Amniotic stem cell (primary cell): ENCODE measurements at regions not wholly inside any gene's neighbourhood (a gene's known extent, or its start where the extent isn't known, plus 50 kb on each side); places are given as distances from the start of the nearest gene placed in this dataset.

Experiments
- DNase-seq: peaks from one replicate; lab custom pipeline; 2025; lab: John Stamatoyannopoulos, UW

DNA sequence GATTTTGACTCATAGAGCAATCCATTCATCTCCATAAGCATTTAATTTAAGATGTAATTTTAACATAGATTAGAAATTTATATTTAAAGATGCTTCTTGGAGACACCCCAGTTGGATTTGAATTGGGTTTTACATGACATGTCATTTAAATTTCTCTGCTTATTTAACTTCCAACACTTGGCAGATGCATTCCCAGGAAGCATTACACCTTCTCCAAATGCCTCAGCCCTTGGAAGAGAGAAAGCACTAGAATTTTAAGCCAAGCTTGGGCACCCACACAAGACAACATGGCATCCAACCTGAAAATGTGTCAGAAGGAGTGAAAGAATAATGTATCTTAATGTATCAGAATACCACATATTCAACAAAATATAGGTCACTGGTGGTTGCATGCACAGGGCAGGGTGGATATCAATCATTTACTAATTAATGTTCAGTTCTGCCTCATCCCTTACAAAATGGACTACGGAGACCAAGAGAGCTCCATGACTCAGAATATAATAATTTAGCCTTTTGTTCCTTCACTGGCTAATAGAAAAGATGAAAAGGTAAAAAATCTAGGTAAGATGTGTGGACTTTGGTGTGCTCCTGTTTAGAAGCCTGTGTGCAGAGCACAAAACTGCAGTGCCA is 541.7 kb upstream of the SORCS1 start:
- no peak for DNase-seq

- DNase-seq, result no peak
Observed at GRCh38 chr10:107701943-107702342, 537.4 kb upstream of the SORCS1 start.

DNA sequence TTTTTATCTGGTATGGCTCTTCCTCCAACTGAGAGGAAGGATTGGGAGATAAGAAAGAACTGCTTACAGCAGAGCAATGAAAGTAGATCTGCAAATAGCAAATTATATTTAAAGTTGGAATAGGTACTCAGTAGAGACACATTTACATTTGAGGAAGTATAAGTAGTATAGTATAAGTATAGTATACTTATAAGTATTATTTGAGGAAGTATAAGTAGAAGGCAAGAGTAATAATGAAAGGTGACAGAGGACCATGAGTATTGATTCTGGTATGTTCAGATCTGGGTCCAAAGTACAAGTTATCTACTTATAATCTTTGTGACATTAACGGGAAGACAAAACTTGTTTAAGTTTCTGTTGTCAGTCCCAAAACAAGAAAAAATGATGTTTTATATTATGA is 527.6 kb upstream of the SORCS1 start:
- DNase-seq, result no peak

DNA sequence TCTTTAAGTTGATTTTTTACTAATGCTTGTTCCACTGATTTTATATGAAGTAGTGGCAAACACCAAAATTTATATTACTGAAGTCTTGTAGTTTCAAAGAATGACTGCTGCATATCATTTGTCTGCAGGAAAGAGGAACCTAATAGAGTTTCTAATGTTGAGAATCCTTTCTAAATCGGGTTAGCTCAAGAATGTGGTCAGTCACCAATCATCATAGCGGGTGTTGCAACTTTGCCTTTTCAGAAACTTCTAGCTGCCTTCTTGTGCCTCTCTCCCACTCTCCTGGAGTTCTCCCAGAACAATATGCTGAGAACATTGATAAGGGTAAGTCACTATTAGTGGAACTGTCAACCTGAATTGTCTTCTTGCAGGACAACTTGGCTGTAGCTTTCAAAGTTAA is 524.8 kb upstream of the SORCS1 start:
- DNase-seq, result no peak

GRCh38 chr10:107687701-107688100 is 523.2 kb upstream of the SORCS1 start:
- no peak for DNase-seq

- DNase-seq, result no peak
Observed at GRCh38 chr10:107686095-107686494, 521.6 kb upstream of the SORCS1 start.

DNA sequence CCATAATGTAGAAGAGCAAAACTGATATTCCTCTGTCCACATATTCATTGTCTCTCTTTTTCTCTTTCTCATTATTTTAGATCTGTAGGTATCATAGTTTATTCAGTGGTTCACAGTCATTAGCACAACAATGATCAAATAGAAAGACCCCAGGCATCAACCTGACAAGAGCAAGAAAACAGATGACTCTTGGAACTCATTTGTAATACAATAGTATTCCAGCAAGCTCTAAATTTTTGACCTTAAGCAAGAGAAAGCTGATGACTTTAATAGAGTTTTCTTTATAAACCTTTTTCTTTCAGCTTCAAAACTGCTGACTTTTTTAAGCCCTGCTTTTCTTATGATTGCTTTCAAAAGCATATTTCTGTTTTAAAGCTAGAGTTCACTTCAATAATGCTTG is 507.5 kb upstream of the SORCS1 start:
- no peak for DNase-seq

DNA sequence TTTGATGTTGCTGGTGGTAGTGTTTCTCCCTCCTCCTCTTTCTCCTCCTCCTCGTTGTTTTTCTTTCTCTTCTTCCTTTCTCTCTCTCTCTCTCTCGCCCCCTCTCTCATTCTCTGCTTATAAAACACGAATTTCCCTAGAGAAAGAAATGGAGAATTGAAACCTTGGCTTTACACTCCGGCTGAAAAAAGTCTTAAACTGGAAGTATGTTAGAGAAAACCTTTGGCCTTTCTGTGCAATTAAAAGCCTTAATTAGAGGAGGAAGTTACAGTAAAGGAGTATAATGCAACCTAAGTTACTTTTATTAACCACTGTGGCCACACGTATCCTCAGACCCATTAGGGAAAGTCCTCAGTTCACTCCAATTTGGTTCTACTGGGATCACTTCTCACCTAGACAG is 501.7 kb upstream of the SORCS1 start:
- DNase-seq, result no peak

- DNase-seq, result no peak
Observed at GRCh38 chr10:107665459-107665858, 501.0 kb upstream of the SORCS1 start.

DNA sequence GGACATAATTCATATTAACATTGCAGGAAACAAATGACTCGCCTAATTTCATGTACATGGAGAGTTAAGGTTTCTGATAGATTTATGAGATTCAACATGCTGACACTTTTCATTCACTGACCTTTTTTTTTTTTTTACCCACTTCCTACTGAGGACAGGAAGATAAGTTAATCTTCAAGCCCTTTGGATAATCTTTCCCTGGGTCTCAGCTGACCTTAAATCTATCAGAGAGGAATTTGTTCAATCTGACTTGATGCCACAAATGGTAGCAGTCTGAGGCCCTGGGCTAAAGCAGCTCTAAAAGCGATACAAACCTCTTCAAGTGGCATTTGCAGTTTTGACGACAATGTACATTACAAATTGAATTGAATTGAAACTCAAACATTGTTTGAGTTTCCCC is 493.3 kb upstream of the SORCS1 start:
- DNase-seq, result no peak

DNA sequence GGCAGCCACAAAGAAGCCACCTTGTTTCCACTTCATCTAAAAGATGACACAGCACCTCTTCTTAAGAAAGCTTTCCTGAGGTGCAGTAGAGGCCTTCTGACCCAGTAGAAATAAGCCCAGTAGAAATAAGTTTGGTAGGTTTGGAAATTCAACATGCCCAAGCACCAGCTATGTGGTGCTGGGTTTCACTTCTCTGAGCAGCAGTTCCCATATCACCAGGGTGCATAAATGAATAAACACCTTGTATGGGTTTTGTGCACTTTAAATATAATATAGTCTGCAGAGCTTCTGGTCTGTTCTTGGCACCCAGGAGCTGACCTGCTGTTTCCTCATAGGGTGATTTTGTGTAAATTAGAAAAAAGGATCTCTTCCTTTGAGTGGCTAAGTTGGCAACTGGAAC is 492.4 kb upstream of the SORCS1 start:
- DNase-seq, result no peak

GRCh38 chr10:107653832-107654287 is 489.4 kb upstream of the SORCS1 start:
- no peak for DNase-seq

DNA sequence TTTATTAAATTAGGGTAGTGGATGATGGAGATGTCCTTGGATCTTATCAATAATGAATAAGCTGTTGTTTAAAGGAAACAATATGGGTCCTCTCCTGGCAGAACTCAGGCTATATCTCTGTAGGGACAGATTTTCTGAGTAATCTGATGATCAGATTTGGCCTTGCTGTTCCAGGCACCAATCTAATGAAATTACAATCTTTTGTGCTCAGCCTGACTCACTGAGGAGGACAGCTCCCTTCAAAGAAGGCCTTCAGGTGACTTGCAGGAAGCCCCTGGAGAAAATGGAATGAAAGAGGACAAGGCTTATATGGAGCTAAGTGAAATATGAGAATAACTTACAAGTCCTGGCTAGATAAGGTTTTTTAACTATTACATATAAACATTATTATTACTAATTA is 486.4 kb upstream of the SORCS1 start:
- DNase-seq, result no peak

GRCh38 chr10:107649249-107649648 is 484.7 kb upstream of the SORCS1 start:
- no peak for DNase-seq

GRCh38 chr10:107647462-107647861 is 483.0 kb upstream of the SORCS1 start:
- no peak for DNase-seq

DNA sequence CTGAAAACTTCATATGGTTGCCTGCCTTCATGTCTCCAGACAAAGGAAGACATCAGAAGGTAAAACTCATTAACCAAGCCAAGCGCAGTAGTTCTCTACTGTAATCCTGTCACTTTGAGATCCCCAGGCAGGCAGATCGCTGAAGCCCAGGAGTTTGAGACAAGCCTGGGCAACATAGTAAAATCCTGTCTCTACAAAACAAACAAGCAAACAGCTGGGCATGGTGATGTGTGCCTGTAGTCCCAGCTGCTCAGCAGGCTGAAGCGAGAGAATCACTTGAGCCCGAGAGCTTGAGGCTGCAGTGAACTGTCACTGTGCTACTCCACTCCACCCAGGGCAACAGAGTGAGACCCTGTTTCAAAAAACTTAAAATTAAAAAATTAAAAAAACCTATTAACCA is 467.4 kb upstream of the SORCS1 start:
- no peak for DNase-seq

DNA sequence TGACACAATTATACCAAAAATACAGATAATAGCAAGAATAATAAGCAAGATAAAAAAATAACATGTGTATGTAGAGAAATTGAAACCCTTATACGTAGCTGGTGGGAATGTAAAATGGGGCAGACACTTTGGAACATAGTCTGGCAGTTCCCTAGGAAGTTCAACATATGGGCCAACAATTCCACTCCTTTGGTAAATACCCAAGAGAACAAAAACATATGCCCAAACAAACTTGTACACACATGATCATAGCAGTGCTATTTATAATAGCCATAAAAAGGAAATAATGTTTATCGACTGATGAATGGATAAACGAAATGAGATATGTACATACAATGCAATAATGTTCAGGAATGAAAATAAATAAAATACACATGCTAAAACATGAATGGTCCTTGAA is 462.4 kb upstream of the SORCS1 start:
- DNase-seq, result no peak

DNA sequence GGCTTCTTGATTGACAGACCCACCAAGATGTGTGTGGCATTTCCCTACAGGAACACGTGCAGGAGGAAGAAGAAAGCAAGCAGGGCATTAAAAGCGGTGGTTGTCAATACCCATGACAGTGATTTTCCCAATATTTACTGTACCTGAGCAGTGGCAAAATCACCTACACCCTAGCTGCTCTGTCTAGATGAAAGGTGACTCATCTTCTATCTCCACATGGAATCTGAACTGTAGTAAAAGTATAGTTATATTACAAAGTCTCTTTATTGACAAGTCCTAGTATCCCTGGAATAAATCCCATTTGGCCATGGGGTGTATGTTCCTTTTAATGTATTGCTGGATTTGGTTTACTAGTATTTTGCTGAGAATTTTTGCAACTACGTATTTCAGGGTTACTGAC is 458.8 kb upstream of the SORCS1 start:
- DNase-seq, result no peak

- no peak for DNase-seq
Observed at GRCh38 chr10:107619139-107619538, 454.6 kb upstream of the SORCS1 start.

- DNase-seq, result no peak
Observed at GRCh38 chr10:107618504-107618994, 454.0 kb upstream of the SORCS1 start.

- DNase-seq, result no peak
Observed at GRCh38 chr10:107616463-107617410, 452.2 kb upstream of the SORCS1 start.

- DNase-seq, result no peak
Observed at GRCh38 chr10:107616031-107616430, 451.5 kb upstream of the SORCS1 start.
